Central memory CD8-positive, alpha-beta T cell (primary cell): ENCODE measurements at regions not wholly inside any gene's neighbourhood (a gene's known extent, or its start where the extent isn't known, plus 50 kb on each side); places are given as distances from the start of the nearest gene placed in this dataset.
"Not testable (repeated sequence)": the region's sequence is repeated elsewhere in the genome, so short reads cannot be mapped to it uniquely, and the experiment has no call there.

Experiments used
- ATAC-seq: fragments of 150-1000 bp; cut with Tn5 transposase; replicated peaks from 2 replicates; pipeline ENCODE4 v1.10.0; 2022; ENCODE audit warnings: mild to moderate bottlenecking, moderate FRiP score, moderate number of reproducible peaks; ENCODE audit not compliant: poor library complexity, severe bottlenecking; ENCODE audit errors: extremely low read depth
- DNase-seq, 2 donors: peaks; one replicate each; pipeline ENCODE4 v3.0.0; 2021; ENCODE audit warnings: low spot score in 2 of 2
- H3K27ac Mint-ChIP-seq: one replicate; pipeline ENCODE4 v1.8.0; 2022; ENCODE audit warnings: low read depth, mild to moderate bottlenecking, moderate library complexity, mixed read lengths
- H3K27me3 Mint-ChIP-seq: one replicate; pipeline ENCODE4 v1.8.0; 2022; ENCODE audit warnings: mixed read lengths
- H3K36me3 Mint-ChIP-seq: one replicate; pipeline ENCODE4 v1.8.0; 2022; ENCODE audit warnings: mild to moderate bottlenecking, moderate library complexity, mixed read lengths; ENCODE audit not compliant: insufficient read depth
- H3K4me1 Mint-ChIP-seq: one replicate; pipeline ENCODE4 v1.8.0; 2022; ENCODE audit warnings: mixed read lengths
- H3K4me3 Mint-ChIP-seq: one replicate; pipeline ENCODE4 v1.8.0; 2022; ENCODE audit warnings: mild to moderate bottlenecking, moderate library complexity, mixed read lengths
- H3K9me3 Mint-ChIP-seq: one replicate; pipeline ENCODE4 v1.8.0; 2022; ENCODE audit warnings: mixed read lengths

DNA sequence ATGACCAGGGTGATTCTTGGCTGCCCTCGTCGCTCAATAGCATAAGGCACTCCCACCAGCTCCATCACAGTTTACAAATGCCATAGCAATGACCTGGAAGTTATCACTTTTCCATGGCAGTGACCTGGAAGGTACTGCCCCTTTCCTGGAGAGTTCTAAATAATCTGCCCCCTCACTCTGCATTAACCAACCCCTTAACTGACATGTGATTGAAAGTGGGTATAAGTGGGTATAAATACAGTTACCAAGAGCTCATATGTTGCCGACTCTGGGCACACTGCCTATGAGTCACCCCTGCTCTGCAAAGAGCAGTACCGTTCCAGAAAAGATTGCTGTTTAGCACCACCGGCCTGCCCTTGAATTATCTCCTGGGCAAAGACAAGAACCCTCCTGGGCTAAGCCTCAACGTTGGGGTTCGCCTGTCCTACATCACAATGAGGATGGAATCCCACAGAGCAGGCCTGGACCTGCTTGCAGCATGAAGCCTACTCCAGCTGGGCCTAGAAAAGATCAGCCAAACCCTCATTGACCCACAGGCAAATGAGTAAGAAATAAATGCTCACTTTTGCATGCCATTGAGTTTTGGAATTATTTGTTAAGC is 95.2 kb upstream of the SEC14L1 start:
- Mint-ChIP-seq H3K4me3 (no peak overlapping the region), H3K36me3 (no peaks in the 10 kb centered on the region), H3K9me3 (no peaks in the 10 kb centered on the region), H3K4me1 (no peaks in the 10 kb centered on the region), H3K27me3 (peaks cover 25% of the 10 kb centered on the region), H3K27ac (no peak overlapping the region)
- no peak for DNase-seq
- no peak for ATAC-seq

DNA sequence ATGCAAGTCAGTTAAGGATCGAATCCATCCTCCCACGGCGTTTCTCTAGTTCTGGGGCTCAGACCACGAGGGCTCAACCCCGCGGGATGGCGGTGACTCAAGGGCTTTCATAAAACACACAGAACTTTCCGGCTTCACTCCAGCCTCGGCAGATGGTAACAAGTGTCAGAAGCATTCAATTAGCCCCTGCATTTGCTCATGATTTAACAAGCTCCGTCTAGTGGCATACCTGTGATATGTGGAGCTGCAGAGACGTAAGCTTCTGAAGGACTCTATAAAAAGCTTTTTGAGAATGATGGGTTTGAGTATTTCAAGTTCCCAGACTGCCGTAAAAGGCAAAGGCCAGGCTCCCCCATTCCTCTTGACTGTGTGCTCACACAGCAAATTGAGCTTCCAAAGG is 91.3 kb upstream of the SEC14L1 start:
- Mint-ChIP-seq H3K36me3 (no peaks in the 10 kb centered on the region), H3K27ac (no peak overlapping the region), H3K9me3 (no peaks in the 10 kb centered on the region), H3K27me3 (peaks cover 31% of the 10 kb centered on the region), H3K4me1 (no peaks in the 10 kb centered on the region), H3K4me3 (no peak overlapping the region)
- ATAC-seq, result no peak
- no peak for DNase-seq

DNA sequence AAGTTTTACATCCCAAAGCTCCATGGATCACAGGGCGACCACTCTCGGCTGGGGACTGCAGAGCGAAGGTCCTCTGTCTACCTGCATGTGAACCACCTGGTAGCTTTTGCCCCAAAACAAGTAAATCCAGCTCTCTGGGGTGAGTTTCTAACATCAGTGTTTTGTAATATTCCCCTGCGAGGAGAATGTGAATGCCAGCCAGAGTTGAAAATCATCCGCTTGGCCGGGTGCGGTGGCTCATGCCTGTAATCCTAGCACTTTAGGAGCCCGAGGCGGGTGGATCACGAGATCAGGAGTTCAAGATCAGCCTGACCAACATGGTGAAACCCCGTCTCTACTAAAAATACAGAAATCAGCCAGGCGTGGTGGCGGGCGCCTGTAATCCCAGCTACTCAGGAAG is 89.9 kb upstream of the SEC14L1 start:
- not testable (repeated sequence) for H3K9me3 Mint-ChIP-seq, H3K4me1 Mint-ChIP-seq, DNase-seq, H3K4me3 Mint-ChIP-seq, H3K36me3 Mint-ChIP-seq, H3K27ac Mint-ChIP-seq, ATAC-seq
- peaks cover 45% of the 10 kb centered on the region for H3K27me3 Mint-ChIP-seq

DNA sequence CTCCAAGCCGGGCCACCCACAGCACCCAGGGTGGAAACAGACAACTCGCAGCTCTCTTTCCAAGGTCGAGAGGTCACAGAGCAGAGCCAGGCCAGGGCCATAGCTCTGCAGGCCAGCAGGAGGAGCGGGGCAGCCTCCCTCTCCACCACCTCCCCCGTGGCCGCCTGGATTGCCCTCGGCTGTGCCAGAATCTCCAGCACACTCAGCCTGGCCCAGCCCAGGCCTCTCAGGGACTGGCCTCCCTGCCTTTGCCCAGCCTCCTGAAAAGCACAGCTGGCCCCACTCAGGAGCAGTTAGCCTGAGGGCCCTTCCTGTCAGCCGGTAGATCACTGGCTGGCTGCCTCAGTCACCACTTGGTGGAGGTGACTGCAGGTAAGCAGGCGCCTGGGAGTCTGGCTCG is 85.8 kb upstream of the SEC14L1 start:
- Mint-ChIP-seq H3K27ac (no peak overlapping the region), H3K27me3 (peaks cover 76% of the 10 kb centered on the region), H3K9me3 (no peaks in the 10 kb centered on the region), H3K36me3 (peaks cover 1% of the 10 kb centered on the region), H3K4me3 (no peak overlapping the region), H3K4me1 (peaks cover 5% of the 10 kb centered on the region)
- DNase-seq, result no peak
- no peak for ATAC-seq

DNA sequence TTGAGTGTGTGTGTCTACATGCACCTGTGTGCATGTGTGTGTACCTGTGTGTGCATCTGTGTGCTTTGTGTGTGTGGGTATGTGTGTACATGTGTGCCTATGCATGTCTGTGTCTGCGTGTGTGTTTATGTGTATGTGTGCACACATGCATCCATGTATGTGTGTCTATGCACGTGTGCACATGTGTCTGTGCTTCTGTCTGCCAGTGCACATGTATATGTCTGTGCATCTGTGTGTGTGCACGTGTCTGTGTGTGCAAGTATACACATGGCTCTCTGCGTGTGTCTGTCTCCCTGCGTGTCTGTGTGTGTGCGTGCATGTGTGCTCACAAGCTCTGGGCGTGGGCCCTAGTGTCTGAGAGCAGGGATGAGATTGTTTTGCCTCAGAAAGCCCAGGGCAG is 85.3 kb upstream of the SEC14L1 start:
- no peaks in the 10 kb centered on the region for H3K9me3 Mint-ChIP-seq
- DNase-seq (no peak), ATAC-seq (no peak)
- H3K4me3 Mint-ChIP-seq, result no peak overlapping the region
- H3K4me1 Mint-ChIP-seq, result peaks cover 5% of the 10 kb centered on the region
- H3K27me3 Mint-ChIP-seq, result peaks cover 81% of the 10 kb centered on the region
- H3K27ac Mint-ChIP-seq, result no peak overlapping the region
- H3K36me3 Mint-ChIP-seq, result peaks cover 1% of the 10 kb centered on the region

DNA sequence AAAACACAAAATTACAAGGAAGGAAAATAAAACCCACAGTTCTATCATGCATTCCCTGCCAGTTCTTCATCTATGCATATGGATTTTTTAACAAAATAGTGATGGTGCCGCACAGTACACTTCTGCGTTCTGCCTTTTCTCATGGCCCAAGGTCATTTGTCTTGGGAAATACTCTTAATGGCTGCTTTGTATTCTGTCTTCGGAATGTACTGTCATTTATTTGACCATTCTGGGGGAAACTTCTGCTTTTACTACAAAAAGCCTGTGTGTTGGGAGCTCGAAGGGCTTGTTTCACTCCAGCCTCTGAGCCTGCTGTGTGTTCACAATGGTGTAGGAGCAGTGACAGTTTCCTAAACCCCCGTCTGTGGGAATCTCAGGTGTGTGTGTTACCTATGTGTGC is 82.8 kb upstream of the SEC14L1 start:
- Mint-ChIP-seq H3K36me3 (peaks cover 1% of the 10 kb centered on the region), H3K27ac (no peak overlapping the region), H3K9me3 (no peaks in the 10 kb centered on the region), H3K4me3 (no peak overlapping the region), H3K27me3 (peaks cover 80% of the 10 kb centered on the region), H3K4me1 (peaks cover 5% of the 10 kb centered on the region)
- no peak for ATAC-seq
- no peak for DNase-seq

DNA sequence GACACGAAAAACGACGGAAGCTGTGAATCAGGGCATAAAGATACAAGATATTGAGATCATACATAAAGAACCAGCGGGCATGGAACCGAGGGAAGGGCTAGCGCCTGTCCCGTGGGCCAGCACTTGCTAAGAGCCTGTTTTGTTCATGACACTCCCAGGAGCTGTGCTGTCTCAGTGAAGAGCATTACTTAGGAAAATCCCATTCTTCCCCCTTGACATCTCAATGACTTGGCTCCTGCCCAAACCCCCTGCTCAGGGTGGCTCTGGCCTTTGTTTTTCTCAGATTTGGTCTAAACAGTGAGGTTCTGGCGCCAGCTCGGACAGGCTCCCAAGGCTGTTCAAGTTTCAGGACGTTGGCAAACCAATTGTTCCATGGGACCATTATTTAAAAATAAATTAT is 79.1 kb upstream of the SEC14L1 start:
- H3K36me3 Mint-ChIP-seq, result peaks cover 4% of the 10 kb centered on the region
- ATAC-seq (no peak), DNase-seq (no peak)
- H3K4me1 Mint-ChIP-seq, result peaks cover 2% of the 10 kb centered on the region
- peaks cover 48% of the 10 kb centered on the region for H3K27me3 Mint-ChIP-seq
- no peak overlapping the region for H3K4me3 Mint-ChIP-seq
- H3K27ac Mint-ChIP-seq, result no peak overlapping the region
- H3K9me3 Mint-ChIP-seq, result no peaks in the 10 kb centered on the region

DNA sequence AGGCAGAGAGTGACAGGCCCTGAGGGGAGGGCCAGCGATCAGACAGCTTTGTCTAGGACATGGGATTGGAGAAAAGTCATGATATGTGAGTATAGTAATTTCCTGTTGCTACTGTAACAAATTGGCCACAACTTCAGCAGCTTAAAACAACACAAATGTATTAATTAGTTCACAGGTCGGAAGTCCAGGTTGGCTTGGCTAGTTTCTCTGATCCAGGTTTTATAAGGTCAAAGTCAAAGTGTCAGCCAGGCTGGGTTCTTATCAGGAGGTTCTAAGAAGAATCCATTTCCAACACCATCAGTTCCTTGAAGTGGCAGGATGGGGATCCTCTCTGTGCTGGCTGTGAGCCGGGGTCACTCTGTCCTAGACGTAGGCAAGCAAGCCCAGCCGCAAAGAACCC is 76.2 kb upstream of the SEC14L1 start:
- Mint-ChIP-seq H3K36me3 (peaks cover 2% of the 10 kb centered on the region), H3K27me3 (peaks cover 51% of the 10 kb centered on the region), H3K4me1 (peaks cover 5% of the 10 kb centered on the region), H3K27ac (peak overlapping the region; percentile 41), H3K9me3 (no peaks in the 10 kb centered on the region), H3K4me3 (no peak overlapping the region)
- ATAC-seq (no peak), DNase-seq (no peak)

DNA sequence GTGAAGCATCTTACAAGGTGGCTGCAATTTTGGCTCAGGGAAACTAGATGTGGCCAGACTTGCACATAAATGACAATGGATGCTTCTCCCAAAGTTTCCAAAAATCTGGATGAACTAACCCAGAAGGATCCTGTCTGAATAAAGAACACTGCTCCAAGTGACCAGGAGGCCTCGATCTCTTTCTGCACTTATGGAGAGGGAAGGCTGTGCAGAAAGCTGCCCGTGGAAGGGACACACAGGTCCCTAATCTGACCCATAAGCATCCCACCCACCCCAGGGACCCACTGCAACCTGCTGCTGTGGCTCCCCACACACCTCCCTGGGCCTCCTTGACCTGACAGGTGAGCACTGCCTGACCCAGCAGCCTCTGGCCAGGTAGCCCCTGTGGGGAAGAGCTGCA is 74.6 kb upstream of the SEC14L1 start:
- ATAC-seq, result no peak
- DNase-seq, result no peak
- no peak overlapping the region for H3K27ac Mint-ChIP-seq
- peaks cover 2% of the 10 kb centered on the region for H3K36me3 Mint-ChIP-seq
- no peaks in the 10 kb centered on the region for H3K9me3 Mint-ChIP-seq
- H3K4me1 Mint-ChIP-seq, result peaks cover 5% of the 10 kb centered on the region
- no peak overlapping the region for H3K4me3 Mint-ChIP-seq
- H3K27me3 Mint-ChIP-seq, result peaks cover 43% of the 10 kb centered on the region

DNA sequence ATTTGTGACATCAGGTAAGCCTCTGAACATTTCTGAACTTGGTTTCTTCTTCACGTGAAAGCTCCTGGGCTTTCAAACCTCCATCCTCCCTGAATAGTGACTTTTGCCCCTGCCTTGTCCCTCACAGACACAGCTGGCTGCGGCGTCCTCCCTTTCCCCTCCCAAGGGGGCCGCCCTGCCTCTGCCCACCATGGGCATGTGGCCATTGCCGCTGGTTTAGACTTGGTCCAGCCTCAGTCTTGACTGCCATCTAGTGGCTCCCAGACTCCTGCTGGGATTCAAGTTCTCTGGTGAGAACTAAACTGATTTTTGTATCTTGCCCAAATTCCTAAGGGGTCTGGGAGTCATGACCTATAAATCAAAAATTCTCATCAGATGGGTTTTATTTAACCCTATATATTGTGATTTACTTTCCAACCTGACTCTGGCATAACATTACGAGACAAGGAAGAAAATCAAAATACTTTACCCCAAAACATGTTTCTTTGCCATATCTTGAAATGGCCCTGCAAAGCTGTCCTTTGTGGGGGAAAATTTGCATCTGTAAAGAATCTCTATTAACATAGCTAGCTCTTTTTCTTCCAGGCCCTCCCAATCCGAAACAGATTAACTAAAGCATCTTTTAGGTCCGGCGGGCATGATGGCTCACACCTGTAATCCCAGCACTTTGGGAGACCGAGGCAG is 73.9 kb upstream of the SEC14L1 start:
- not testable (repeated sequence) for H3K4me1 Mint-ChIP-seq, H3K36me3 Mint-ChIP-seq, ATAC-seq, H3K9me3 Mint-ChIP-seq, H3K4me3 Mint-ChIP-seq, H3K27ac Mint-ChIP-seq
- DNase-seq, result peak in 1 of 2 donors; percentile 21
- H3K27me3 Mint-ChIP-seq, result peaks cover 43% of the 10 kb centered on the region

DNA sequence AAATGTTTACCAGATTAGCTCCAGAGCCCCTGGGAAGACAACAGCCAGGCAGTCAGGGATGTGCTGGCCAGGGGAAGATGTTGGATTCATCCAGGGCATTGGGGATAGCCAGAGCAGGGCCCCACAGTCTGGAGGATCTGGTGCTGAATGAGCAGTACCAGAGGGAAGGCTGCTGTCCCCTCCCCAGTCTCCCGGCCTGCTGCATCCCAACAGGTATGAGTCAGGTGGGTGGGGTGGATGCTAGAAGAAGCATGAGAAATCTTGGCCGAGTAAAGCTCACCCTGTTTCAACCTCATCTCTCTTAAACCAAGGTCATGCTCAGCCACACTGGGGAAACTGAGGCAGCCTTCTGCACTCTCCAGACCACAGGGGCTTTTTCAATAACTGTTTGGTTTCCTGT is 71.9 kb upstream of the SEC14L1 start:
- Mint-ChIP-seq H3K27ac (no peak overlapping the region), H3K27me3 (peaks cover 63% of the 10 kb centered on the region), H3K4me3 (no peak overlapping the region), H3K36me3 (peaks cover 2% of the 10 kb centered on the region), H3K9me3 (no peaks in the 10 kb centered on the region), H3K4me1 (peaks cover 5% of the 10 kb centered on the region)
- DNase-seq (no peak), ATAC-seq (no peak)

DNA sequence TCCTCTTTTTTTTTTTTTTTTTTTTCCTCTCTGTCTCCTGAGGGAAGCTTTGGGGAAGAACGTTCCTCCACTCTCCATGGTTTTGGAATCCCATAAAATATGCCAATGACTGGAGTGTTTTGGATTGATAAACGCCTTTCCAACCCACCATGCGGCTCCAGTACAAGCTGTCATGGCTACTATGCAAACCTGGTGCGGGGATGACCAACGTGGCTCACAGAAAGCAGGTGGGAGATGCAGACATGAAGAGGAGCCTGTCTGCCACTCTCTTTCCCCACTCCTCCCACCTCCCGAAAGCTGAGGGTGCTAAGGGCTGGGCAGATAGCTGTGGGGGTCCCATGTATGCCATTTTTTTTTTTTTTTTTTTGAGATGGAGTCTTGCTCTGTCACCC is 69.9 kb upstream of the SEC14L1 start:
- no peak overlapping the region for H3K4me3 Mint-ChIP-seq
- H3K9me3 Mint-ChIP-seq, result no peaks in the 10 kb centered on the region
- H3K4me1 Mint-ChIP-seq, result peaks cover 5% of the 10 kb centered on the region
- H3K27me3 Mint-ChIP-seq, result peaks cover 79% of the 10 kb centered on the region
- DNase-seq, result no peak
- no peak for ATAC-seq
- no peaks in the 10 kb centered on the region for H3K36me3 Mint-ChIP-seq
- H3K27ac Mint-ChIP-seq, result no peak overlapping the region

DNA sequence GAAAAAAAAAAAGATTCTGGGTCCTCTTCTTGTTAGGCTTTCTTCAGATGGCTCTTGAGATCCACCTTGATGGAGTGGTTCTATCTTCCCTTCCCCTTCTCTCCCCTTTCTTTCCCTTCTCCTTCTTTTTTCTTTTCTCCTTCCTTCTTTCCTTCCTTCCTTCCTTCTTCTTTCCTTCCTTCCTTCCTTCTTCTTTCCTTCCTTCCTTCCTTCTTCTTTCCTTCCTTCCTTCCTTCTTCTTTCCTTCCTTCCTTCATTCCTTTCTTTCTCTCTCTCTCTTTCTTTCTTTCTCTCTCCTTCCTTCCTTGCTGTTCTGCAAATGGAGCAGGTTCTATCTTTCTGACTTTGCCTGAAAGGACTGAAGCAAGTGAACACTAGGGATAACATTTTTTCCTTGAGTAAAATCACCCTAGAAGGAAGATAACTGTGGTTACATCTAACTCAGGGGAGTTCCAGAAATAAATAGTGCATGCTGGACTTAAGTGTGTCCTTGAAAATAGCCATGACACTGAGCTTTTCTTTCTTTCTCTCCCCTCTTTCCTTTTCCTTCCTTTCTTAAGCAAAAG is 68.8 kb upstream of the SEC14L1 start:
- DNase-seq (no peak), ATAC-seq (no peak)
- H3K27ac Mint-ChIP-seq, result no peak overlapping the region
- H3K36me3 Mint-ChIP-seq, result no peaks in the 10 kb centered on the region
- H3K4me1 Mint-ChIP-seq, result no peaks in the 10 kb centered on the region
- no peak overlapping the region for H3K4me3 Mint-ChIP-seq
- no peaks in the 10 kb centered on the region for H3K9me3 Mint-ChIP-seq
- H3K27me3 Mint-ChIP-seq, result peaks cover 82% of the 10 kb centered on the region
